ENCODE measurements at regions not wholly inside any gene's neighbourhood (a gene's known extent, or its start where the extent isn't known, plus 50 kb on each side); places are given as distances from the start of the nearest gene placed in this dataset.
"Not testable (repeated sequence)": the region's sequence is repeated elsewhere in the genome, so short reads cannot be mapped to it uniquely, and the experiment has no call there.

- no peak for DNase-seq
These were observed 1045.2 kb upstream of the NRXN1 start for GRCh38 chr2:52077159-52077558.

- no peak for DNase-seq
These were observed 1042.3 kb upstream of the NRXN1 start for GRCh38 chr2:52074130-52074719.

GRCh38 chr2:52072949-52073348 is 1041.0 kb upstream of the NRXN1 start:
- DNase-seq = no peak

GRCh38 chr2:52070665-52071064 is 1038.7 kb upstream of the NRXN1 start:
- no peak for DNase-seq

- no peak for DNase-seq
These were observed 1032.3 kb upstream of the NRXN1 start for GRCh38 chr2:52064234-52064633.

- no peak for DNase-seq
These were observed 1022.9 kb upstream of the NRXN1 start for GRCh38 chr2:52054824-52055223.

GRCh38 chr2:52036853-52037252 is 1004.9 kb upstream of the NRXN1 start:
- DNase-seq = no peak

GRCh38 chr2:52036024-52036423 is 1004.1 kb upstream of the NRXN1 start:
- no peak for DNase-seq

GRCh38 chr2:52035391-52035790 is 1003.5 kb upstream of the NRXN1 start:
- no peak for DNase-seq

GRCh38 chr2:52034706-52035105 is 1002.8 kb upstream of the NRXN1 start:
- no peak for DNase-seq

GRCh38 chr2:52022006-52022405 is 990.1 kb upstream of the NRXN1 start:
- no peak for DNase-seq

GRCh38 chr2:52017646-52018235 is 985.8 kb upstream of the NRXN1 start:
- DNase-seq = no peak

GRCh38 chr2:52006821-52007366 is 975.0 kb upstream of the NRXN1 start:
- DNase-seq = not testable (repeated sequence)

GRCh38 chr2:52000151-52000855 is 968.4 kb upstream of the NRXN1 start:
- DNase-seq = no peak

GRCh38 chr2:51998890-51999289 is 967.0 kb upstream of the NRXN1 start:
- no peak for DNase-seq

GRCh38 chr2:51997571-51997970 is 965.6 kb upstream of the NRXN1 start:
- DNase-seq = no peak

- no peak for DNase-seq
These were observed 963.4 kb upstream of the NRXN1 start for GRCh38 chr2:51995293-51995692.

- DNase-seq = no peak
These were observed 962.3 kb upstream of the NRXN1 start for GRCh38 chr2:51994123-51994763.

GRCh38 chr2:51990684-51991083 is 958.8 kb upstream of the NRXN1 start:
- no peak for DNase-seq

GRCh38 chr2:51986101-51986500 is 954.2 kb upstream of the NRXN1 start:
- DNase-seq = no peak

GRCh38 chr2:51981783-51982182 is 949.9 kb upstream of the NRXN1 start:
- DNase-seq = no peak

GRCh38 chr2:51976623-51977022 is 944.7 kb upstream of the NRXN1 start:
- DNase-seq = no peak

GRCh38 chr2:51971136-51971535 is 939.2 kb upstream of the NRXN1 start:
- DNase-seq = no peak

- DNase-seq = no peak
These were observed 937.4 kb upstream of the NRXN1 start for GRCh38 chr2:51969347-51969746.
